Activated naive CD4-positive, alpha-beta T cell treated with anti-CD3 and anti-CD28 coated beads, Interleukin-2, amount 50 U/mL, for 24 hours (primary cell): ENCODE measurements at regions not wholly inside any gene's neighbourhood (a gene's known extent, or its start where the extent isn't known, plus 50 kb on each side); places are given as distances from the start of the nearest gene placed in this dataset.
"Not testable (repeated sequence)": the region's sequence is repeated elsewhere in the genome, so short reads cannot be mapped to it uniquely, and the experiment has no call there.

Experiments
- H3K27ac Mint-ChIP-seq: one replicate; pipeline ENCODE4 v1.8.0; 2021; ENCODE audit warnings: mild to moderate bottlenecking, mixed read lengths
- H3K27me3 Mint-ChIP-seq: one replicate; pipeline ENCODE4 v1.8.0; 2021; ENCODE audit warnings: mixed read lengths
- H3K36me3 Mint-ChIP-seq: one replicate; pipeline ENCODE4 v1.8.0; 2021; ENCODE audit warnings: mixed read lengths
- H3K4me1 Mint-ChIP-seq: one replicate; pipeline ENCODE4 v1.8.0; 2021; ENCODE audit warnings: mixed read lengths
- H3K4me3 Mint-ChIP-seq: one replicate; pipeline ENCODE4 v1.8.0; 2021; ENCODE audit warnings: mild to moderate bottlenecking, mixed read lengths
- H3K9me3 Mint-ChIP-seq: one replicate; pipeline ENCODE4 v1.8.0; 2021; ENCODE audit warnings: mixed read lengths

- H3K27ac Mint-ChIP-seq, result no peak overlapping the region
- H3K4me1 Mint-ChIP-seq, result no peaks in the 10 kb centered on the region
- peaks cover 4% of the 10 kb centered on the region for H3K36me3 Mint-ChIP-seq
- H3K4me3 Mint-ChIP-seq, result no peak overlapping the region
- H3K9me3 Mint-ChIP-seq, result no peaks in the 10 kb centered on the region
- no peaks in the 10 kb centered on the region for H3K27me3 Mint-ChIP-seq
Measured at GRCh38 chr7:136114966-136115762, 138.0 kb upstream of the MTPN start.

GRCh38 chr7:136114467-136114866 is 137.3 kb upstream of the MTPN start:
- not testable (repeated sequence) for H3K4me1 Mint-ChIP-seq, H3K4me3 Mint-ChIP-seq, H3K9me3 Mint-ChIP-seq, H3K27me3 Mint-ChIP-seq, H3K27ac Mint-ChIP-seq, H3K36me3 Mint-ChIP-seq

GRCh38 chr7:136109037-136109436 is 131.9 kb upstream of the MTPN start:
- not testable (repeated sequence) for H3K4me1 Mint-ChIP-seq, H3K4me3 Mint-ChIP-seq, H3K36me3 Mint-ChIP-seq, H3K27me3 Mint-ChIP-seq, H3K27ac Mint-ChIP-seq
- H3K9me3 Mint-ChIP-seq, result peaks cover 10% of the 10 kb centered on the region

GRCh38 chr7:136105191-136105590 is 128.0 kb upstream of the MTPN start:
- H3K4me1 Mint-ChIP-seq, result no peaks in the 10 kb centered on the region
- H3K4me3 Mint-ChIP-seq, result no peak overlapping the region
- no peaks in the 10 kb centered on the region for H3K27me3 Mint-ChIP-seq
- no peak overlapping the region for H3K27ac Mint-ChIP-seq
- peaks cover 10% of the 10 kb centered on the region for H3K9me3 Mint-ChIP-seq
- peaks cover 6% of the 10 kb centered on the region for H3K36me3 Mint-ChIP-seq

- no peaks in the 10 kb centered on the region for H3K4me1 Mint-ChIP-seq
- H3K27me3 Mint-ChIP-seq, result no peaks in the 10 kb centered on the region
- H3K27ac Mint-ChIP-seq, result no peak overlapping the region
- H3K4me3 Mint-ChIP-seq, result no peak overlapping the region
- peaks cover 10% of the 10 kb centered on the region for H3K9me3 Mint-ChIP-seq
- H3K36me3 Mint-ChIP-seq, result peaks cover 6% of the 10 kb centered on the region
Measured at GRCh38 chr7:136104269-136104603, 127.1 kb upstream of the MTPN start.

- H3K4me1 Mint-ChIP-seq, result no peaks in the 10 kb centered on the region
- no peak overlapping the region for H3K4me3 Mint-ChIP-seq
- H3K27me3 Mint-ChIP-seq, result no peaks in the 10 kb centered on the region
- H3K9me3 Mint-ChIP-seq, result peaks cover 10% of the 10 kb centered on the region
- peaks cover 6% of the 10 kb centered on the region for H3K36me3 Mint-ChIP-seq
- H3K27ac Mint-ChIP-seq, result no peak overlapping the region
Measured at GRCh38 chr7:136103545-136104268, 126.5 kb upstream of the MTPN start.

- Mint-ChIP-seq H3K9me3 (peaks cover 5% of the 10 kb centered on the region), H3K4me3 (no peak overlapping the region), H3K27me3 (no peaks in the 10 kb centered on the region), H3K36me3 (peaks cover 3% of the 10 kb centered on the region), H3K27ac (no peak overlapping the region), H3K4me1 (no peaks in the 10 kb centered on the region)
Measured at GRCh38 chr7:136102881-136103280, 125.7 kb upstream of the MTPN start.

- not testable (repeated sequence) for H3K27ac Mint-ChIP-seq, H3K27me3 Mint-ChIP-seq, H3K4me3 Mint-ChIP-seq, H3K4me1 Mint-ChIP-seq, H3K36me3 Mint-ChIP-seq, H3K9me3 Mint-ChIP-seq
Measured at GRCh38 chr7:136092714-136093113, 115.6 kb upstream of the MTPN start.

GRCh38 chr7:136087881-136088280 is 110.7 kb upstream of the MTPN start:
- Mint-ChIP-seq H3K27me3 (peaks cover 6% of the 10 kb centered on the region), H3K9me3 (no peaks in the 10 kb centered on the region), H3K4me3 (no peak overlapping the region), H3K36me3 (no peaks in the 10 kb centered on the region), H3K27ac (no peak overlapping the region), H3K4me1 (no peaks in the 10 kb centered on the region)

- peaks cover 6% of the 10 kb centered on the region for H3K27me3 Mint-ChIP-seq
- H3K27ac Mint-ChIP-seq, result no peak overlapping the region
- no peaks in the 10 kb centered on the region for H3K36me3 Mint-ChIP-seq
- no peak overlapping the region for H3K4me3 Mint-ChIP-seq
- H3K4me1 Mint-ChIP-seq, result no peaks in the 10 kb centered on the region
- no peaks in the 10 kb centered on the region for H3K9me3 Mint-ChIP-seq
Measured at GRCh38 chr7:136086712-136087111, 109.6 kb upstream of the MTPN start.

GRCh38 chr7:136079934-136080333 is 102.8 kb upstream of the MTPN start:
- no peak overlapping the region for H3K4me3 Mint-ChIP-seq
- no peaks in the 10 kb centered on the region for H3K27me3 Mint-ChIP-seq
- no peaks in the 10 kb centered on the region for H3K36me3 Mint-ChIP-seq
- H3K27ac Mint-ChIP-seq, result no peak overlapping the region
- no peaks in the 10 kb centered on the region for H3K9me3 Mint-ChIP-seq
- H3K4me1 Mint-ChIP-seq, result no peaks in the 10 kb centered on the region

- Mint-ChIP-seq H3K9me3 (no peaks in the 10 kb centered on the region), H3K4me3 (no peak overlapping the region), H3K27ac (no peak overlapping the region), H3K36me3 (no peaks in the 10 kb centered on the region), H3K27me3 (no peaks in the 10 kb centered on the region), H3K4me1 (no peaks in the 10 kb centered on the region)
Measured at GRCh38 chr7:136079478-136079892, 102.3 kb upstream of the MTPN start.

- Mint-ChIP-seq H3K9me3 (no peaks in the 10 kb centered on the region), H3K27ac (no peak overlapping the region), H3K27me3 (no peaks in the 10 kb centered on the region), H3K4me3 (no peak overlapping the region), H3K36me3 (no peaks in the 10 kb centered on the region), H3K4me1 (no peaks in the 10 kb centered on the region)
Measured at GRCh38 chr7:136079066-136079465, 101.9 kb upstream of the MTPN start.

- no peaks in the 10 kb centered on the region for H3K36me3 Mint-ChIP-seq
- H3K4me1 Mint-ChIP-seq, result no peaks in the 10 kb centered on the region
- no peak overlapping the region for H3K4me3 Mint-ChIP-seq
- no peaks in the 10 kb centered on the region for H3K9me3 Mint-ChIP-seq
- H3K27me3 Mint-ChIP-seq, result no peaks in the 10 kb centered on the region
- H3K27ac Mint-ChIP-seq, result no peak overlapping the region
Measured at GRCh38 chr7:136078630-136079029, 101.5 kb upstream of the MTPN start.

GRCh38 chr7:136076954-136077353 is 99.8 kb upstream of the MTPN start:
- Mint-ChIP-seq H3K9me3 (no peaks in the 10 kb centered on the region), H3K27ac (no peak overlapping the region), H3K4me1 (no peaks in the 10 kb centered on the region), H3K27me3 (no peaks in the 10 kb centered on the region), H3K4me3 (no peak overlapping the region), H3K36me3 (no peaks in the 10 kb centered on the region)

- Mint-ChIP-seq H3K4me3 (no peak overlapping the region), H3K27me3 (no peaks in the 10 kb centered on the region), H3K4me1 (no peaks in the 10 kb centered on the region), H3K9me3 (no peaks in the 10 kb centered on the region), H3K27ac (no peak overlapping the region), H3K36me3 (no peaks in the 10 kb centered on the region)
Measured at GRCh38 chr7:136074843-136075242, 97.7 kb upstream of the MTPN start.

- H3K27me3 Mint-ChIP-seq, result no peaks in the 10 kb centered on the region
- H3K27ac Mint-ChIP-seq, result no peak overlapping the region
- no peaks in the 10 kb centered on the region for H3K4me1 Mint-ChIP-seq
- H3K4me3 Mint-ChIP-seq, result no peak overlapping the region
- no peaks in the 10 kb centered on the region for H3K36me3 Mint-ChIP-seq
- no peaks in the 10 kb centered on the region for H3K9me3 Mint-ChIP-seq
Measured at GRCh38 chr7:136072447-136072846, 95.3 kb upstream of the MTPN start.
